ENCODE measurements at regions not wholly inside any gene's neighbourhood (a gene's known extent, or its start where the extent isn't known, plus 50 kb on each side); places are given as distances from the start of the nearest gene placed in this dataset.

GRCh38 chr4:166535865-166536264, 662.8 kb downstream of the TLL1 start:
- no peak overlapping the region for H3K4me3 ChIP-seq (ENCODE audit: low read depth, low read length)
- no peak for DNase-seq (ENCODE audit: low read depth)
- TF ChIP-seq CTCF (IDR thresholded peaks at IDR 0.05; ENCODE audit: insufficient read depth, low read depth, low read length) = no peak

- no peak for TF ChIP-seq CTCF (IDR thresholded peaks at IDR 0.05; ENCODE audit: insufficient read depth, low read depth, low read length)
- H3K4me3 ChIP-seq (ENCODE audit: low read depth, low read length) = no peak overlapping the region
- no peak for DNase-seq (ENCODE audit: low read depth)
Measured at GRCh38 chr4:166538491-166539005, 665.5 kb downstream of the TLL1 start.

DNA sequence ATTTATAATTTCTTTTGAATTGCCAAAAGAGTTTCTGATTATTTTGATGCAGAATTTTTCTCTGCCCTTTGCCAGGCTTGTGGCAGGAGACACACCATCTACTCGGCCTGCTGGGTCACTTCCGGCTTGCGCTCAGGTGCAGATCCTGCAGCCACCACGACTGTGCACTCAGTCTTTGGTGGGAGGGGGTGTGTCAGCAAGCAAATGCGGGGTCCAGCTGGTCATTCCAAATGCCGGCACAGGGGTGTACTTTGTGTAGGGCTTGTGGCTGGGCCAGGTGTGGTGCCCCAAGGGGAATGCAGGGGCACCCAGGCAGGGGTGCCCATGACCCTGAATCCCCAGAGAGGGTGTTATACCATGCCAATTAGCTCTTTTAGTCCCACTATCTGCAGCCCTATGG, 673.0 kb downstream of the TLL1 start:
- no peak overlapping the region for H3K4me3 ChIP-seq (ENCODE audit: low read depth, low read length)
- TF ChIP-seq CTCF (IDR thresholded peaks at IDR 0.05; ENCODE audit: insufficient read depth, low read depth, low read length) = no peak
- no peak for DNase-seq (ENCODE audit: low read depth)

DNA sequence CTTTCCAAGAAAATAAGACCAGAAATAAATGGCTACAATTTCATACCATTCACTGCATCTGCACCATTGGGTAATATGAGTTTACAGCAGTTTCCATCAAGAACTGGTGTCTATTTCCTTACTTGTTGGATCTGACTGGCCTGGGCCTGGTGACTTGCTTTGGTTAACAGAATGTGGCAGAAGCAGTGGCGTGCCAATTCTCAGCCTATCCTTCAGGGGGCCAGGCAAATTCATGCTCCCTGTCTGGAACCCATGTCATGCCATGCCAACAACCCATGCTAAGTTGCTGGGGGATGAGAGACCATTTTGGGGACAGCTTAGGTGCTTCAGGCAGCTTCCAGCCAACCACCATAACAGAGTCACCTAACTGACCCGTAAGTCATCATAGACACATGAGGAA, 656.7 kb downstream of the SPOCK3 start:
- DNase-seq (ENCODE audit: low read depth) = no peak

DNA sequence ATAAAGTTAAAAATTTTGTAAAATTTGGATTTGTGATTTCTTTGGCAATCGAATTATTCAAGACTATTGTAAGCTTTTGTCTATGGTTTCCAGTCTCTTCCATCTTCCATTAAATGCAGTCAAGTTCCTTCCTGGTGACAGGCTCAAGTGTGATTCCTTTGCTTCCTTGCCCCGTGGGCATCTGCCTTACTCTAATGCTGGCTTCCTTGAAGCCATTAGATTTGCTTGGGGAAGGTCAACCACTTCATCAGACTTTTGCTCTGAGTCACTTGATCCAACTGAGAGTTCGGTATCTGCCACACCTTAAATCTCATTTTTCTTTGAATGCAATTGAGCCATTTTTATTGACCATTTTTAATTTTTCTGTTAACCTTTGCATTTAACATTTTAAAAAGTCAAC, 648.8 kb downstream of the SPOCK3 start:
- no peak overlapping the region for H3K4me3 ChIP-seq (ENCODE audit: low read depth, low read length)
- no peak for TF ChIP-seq CTCF (IDR thresholded peaks at IDR 0.05; ENCODE audit: insufficient read depth, low read depth, low read length)
- no peak for DNase-seq (ENCODE audit: low read depth)

More for the DNA sequence above, 656.7 kb downstream of the SPOCK3 start:
- no peak overlapping the region for H3K4me3 ChIP-seq (ENCODE audit: low read depth, low read length)
- no peak for TF ChIP-seq CTCF (IDR thresholded peaks at IDR 0.05; ENCODE audit: insufficient read depth, low read depth, low read length)

DNA sequence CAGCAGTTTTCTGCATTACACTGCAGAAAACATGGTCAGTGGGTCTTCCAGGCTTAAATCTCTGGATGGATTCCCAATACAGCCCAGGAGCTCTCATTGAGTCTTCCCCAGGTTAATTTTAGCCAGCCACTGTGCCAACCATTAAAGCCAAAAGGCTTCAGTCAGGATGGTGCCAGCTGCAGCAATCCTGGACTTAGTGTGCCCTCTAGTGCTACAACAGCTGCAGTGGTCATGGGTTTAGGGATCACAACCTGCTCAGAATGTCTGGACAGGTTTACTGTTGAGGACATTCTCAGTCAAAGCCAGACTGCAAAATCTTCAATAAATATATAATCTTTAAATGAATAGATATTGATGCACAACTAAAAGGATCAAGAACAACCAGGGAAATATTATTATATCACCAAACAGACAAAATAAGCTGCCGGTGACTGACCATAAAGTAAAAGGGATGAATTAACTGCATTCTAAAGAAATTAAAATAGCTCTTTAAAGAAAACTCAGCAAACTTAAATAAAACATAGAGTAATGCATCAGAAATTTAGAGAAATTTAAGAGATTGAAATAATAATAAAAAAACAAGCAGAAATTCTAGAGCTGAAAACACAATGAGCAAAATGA, 639.9 kb downstream of the SPOCK3 start:
- H3K4me3 ChIP-seq (ENCODE audit: low read depth, low read length) = no peak overlapping the region
- DNase-seq (ENCODE audit: low read depth) = peak; percentile 10
- peak; percentile 50 for TF ChIP-seq CTCF (IDR thresholded peaks at IDR 0.05; ENCODE audit: insufficient read depth, low read depth, low read length)

GRCh38 chr4:166600264-166600663, 634.0 kb downstream of the SPOCK3 start:
- no peak for DNase-seq (ENCODE audit: low read depth)
- no peak overlapping the region for H3K4me3 ChIP-seq (ENCODE audit: low read depth, low read length)
- TF ChIP-seq CTCF (IDR thresholded peaks at IDR 0.05; ENCODE audit: insufficient read depth, low read depth, low read length) = no peak
